ENCODE measurements at regions not wholly inside any gene's neighbourhood (a gene's known extent, or its start where the extent isn't known, plus 50 kb on each side); places are given as distances from the start of the nearest gene placed in this dataset.
"Not testable (repeated sequence)": the region's sequence is repeated elsewhere in the genome, so short reads cannot be mapped to it uniquely, and the experiment has no call there.

- DNase-seq: not testable (repeated sequence)
These were observed 824.7 kb downstream of the LRRTM4 start for GRCh38 chr2:76697439-76697838.

- DNase-seq: no peak
These were observed 829.3 kb downstream of the LRRTM4 start for GRCh38 chr2:76692908-76693307.

DNA sequence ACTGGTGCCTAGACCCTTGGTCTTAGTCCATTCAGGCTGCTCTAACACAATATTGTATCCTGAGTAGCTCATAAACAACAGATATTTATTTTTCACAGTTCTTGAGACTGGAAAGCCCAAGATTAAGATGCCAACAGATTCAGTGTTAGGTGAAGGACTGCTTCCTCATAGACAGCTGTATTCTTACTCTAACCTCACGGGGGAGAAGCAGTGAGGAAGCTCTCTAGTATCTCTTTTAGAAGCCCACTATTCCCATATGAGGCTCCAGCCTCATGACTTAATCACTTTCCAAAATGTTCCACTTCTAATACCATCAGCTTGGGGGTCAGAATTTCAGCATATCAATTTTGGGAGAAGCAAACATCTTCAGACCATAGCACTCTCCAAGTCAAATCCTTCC lies 833.4 kb downstream of the LRRTM4 start:
- no peak for DNase-seq

GRCh38 chr2:76687923-76688322 lies 834.3 kb downstream of the LRRTM4 start:
- DNase-seq: no peak

GRCh38 chr2:76684756-76685155 lies 837.4 kb downstream of the LRRTM4 start:
- DNase-seq: peak; percentile 67

GRCh38 chr2:76679025-76679396 lies 843.2 kb downstream of the LRRTM4 start:
- DNase-seq: no peak

DNA sequence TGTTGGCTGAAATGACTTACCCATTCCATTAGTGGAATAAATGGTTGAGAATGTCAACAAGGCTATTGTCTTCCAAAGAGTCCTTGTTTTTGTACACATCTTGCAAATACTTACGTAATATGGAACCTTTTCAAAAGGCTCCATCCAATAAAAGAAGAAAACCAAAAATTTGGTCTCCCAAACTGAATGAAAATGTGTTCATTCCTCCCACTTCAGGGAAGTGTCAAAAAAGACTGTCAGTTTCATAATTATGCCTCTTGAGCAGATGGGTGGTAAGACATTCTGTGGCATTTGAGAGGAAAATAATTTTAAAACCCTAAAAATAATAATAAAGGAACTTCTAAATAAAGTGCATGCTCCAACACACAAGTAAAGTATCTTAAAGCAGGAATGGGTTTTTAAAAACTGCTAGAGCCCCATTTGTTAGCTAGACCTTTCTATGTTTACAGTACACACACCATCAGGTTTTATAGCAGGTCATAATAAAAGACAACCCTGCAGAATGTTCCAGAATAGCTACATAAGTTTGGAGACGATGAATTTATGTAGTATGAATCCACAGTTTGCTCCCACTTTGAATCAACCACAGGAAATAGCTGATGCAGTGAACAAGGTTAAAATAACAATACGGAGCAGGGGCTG lies 843.7 kb downstream of the LRRTM4 start:
- DNase-seq: no peak

GRCh38 chr2:76675212-76675611 lies 847.0 kb downstream of the LRRTM4 start:
- no peak for DNase-seq

- DNase-seq: no peak
These were observed 849.4 kb downstream of the LRRTM4 start for GRCh38 chr2:76672798-76673197.

GRCh38 chr2:76669966-76670465 lies 852.2 kb downstream of the LRRTM4 start:
- no peak for DNase-seq

- DNase-seq: no peak
These were observed 853.9 kb downstream of the LRRTM4 start for GRCh38 chr2:76668279-76668678.

DNA sequence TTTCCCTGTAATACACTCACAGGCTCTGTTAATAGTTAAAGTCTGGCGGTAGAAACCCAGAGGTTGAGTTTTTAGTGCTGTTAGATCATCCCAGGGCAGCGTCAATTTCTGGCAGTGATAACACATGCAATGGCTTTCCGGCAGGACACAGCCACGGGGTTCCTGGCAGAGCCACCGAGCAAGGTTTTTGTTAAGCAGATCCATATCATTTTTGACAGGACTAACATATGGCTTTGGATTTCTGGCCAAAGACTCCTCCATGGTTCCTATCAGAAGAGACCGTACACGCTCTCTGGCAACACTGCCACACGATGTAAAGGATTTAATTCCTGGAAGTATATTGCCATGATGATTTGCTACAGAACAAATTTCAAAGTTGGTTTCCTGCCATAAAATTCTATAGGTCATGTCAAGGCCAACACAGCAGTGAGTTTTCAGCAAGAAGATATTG lies 854.3 kb downstream of the LRRTM4 start:
- DNase-seq: peak; percentile 84

GRCh38 chr2:76642129-76642528 lies 880.0 kb downstream of the LRRTM4 start:
- no peak for DNase-seq

DNA sequence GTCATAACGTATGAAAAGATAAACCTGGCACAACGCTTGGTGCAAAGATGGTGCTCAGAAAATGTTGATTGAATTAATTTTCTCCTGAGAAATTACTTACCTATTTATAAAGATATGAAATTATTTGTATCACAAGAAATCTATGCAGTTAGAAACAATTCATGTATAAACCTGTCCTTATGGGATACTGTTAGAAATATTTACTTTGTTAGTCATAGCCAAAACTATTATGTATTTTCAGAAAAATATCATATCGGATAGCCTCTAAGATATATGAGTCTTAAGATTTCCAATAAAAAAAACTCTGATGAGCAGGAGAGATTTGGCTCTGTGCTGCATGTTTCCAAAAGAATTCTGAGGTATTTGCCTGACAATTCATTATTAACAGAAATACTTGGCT lies 880.7 kb downstream of the LRRTM4 start:
- DNase-seq: no peak

DNA sequence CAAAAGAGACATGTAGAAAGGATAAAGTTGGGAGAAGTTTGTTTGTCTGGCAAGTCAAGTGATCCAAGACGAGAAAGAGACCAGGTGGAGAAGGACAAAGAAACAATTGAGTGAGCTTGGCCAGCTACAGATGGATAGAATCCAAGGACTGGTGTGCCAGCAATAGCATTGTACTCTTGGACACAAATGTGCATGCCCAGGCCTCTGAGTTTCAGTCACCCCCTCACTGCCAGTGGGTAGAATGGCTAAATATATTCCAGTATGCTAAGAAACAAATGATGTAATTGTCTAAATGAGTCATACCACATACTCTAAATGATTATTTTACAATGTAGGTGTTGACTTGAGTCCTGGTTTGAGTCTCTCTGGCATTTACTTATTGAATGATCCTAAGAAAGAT lies 881.3 kb downstream of the LRRTM4 start:
- DNase-seq: peak; percentile 38

GRCh38 chr2:76639171-76639680 lies 883.0 kb downstream of the LRRTM4 start:
- no peak for DNase-seq

DNA sequence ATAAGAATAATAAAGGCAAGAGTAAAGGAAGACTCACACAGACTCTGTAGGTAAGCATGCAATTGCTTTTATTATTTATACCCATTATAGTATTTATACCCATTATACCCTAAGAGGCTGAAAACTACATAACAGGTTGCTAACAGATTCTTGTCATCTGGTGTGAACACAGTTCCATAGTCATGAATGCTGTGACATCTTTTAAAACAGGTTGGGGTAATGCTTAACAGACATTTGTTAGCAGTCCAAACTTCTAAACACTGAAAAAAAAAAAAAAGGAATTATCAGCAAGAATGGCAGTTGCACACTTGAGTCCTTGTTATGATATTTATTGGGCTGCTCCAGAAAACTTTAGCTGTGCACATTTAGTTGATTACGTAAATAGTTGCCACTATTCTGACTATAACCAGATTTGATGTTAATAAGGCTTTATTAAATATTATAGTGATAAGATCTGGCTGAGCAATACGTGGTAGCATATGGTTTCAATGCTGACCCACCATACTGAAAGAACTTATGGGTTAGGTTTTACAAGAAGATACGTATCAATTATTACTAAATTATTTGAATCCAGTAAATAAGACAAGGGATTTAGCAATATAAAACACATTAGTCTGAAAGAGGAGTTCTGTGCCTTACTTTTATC lies 888.8 kb downstream of the LRRTM4 start:
- no peak for DNase-seq

DNA sequence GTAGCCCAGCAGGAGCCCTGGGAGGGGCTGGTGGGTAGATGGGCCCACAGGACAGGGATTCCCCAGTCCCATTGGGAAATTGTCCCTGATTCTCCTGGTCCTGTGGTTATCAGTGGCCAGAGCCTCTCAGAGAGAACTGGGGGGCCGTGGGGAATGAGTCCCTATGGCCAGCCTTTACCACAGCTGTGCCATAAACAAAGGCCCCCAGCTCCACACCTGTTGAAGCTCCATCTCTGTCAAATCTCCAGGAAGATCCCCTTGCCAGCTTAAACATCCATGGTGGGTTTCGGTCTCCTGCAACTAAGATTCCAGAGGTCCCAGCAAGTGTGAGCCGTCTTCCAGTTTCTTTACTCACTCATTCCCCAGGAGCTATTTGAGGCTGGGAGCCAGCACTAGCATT lies 897.1 kb downstream of the LRRTM4 start:
- no peak for DNase-seq

- peak; percentile 0 for DNase-seq
These were observed 902.6 kb upstream of the GCFC2 start for GRCh38 chr2:76613330-76613729.

DNA sequence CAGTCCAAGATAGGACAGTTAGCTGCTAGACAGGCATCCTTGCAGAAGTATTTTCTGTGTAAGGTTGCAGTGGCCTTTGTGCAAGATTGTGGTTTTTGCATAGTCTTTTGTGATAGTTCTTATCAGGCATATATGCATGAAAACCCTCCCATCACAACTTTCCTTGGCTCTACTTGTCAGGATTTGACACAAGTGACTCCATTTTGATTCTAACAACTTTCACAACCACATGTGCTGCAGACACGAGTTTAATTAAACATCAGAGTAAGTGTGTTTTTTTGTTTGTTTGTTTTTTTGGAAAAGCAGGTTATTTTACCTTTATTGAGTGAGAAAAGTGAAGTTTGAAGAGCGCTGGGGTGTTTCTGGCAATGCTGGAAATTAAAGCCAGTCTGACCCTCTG lies 902.0 kb upstream of the GCFC2 start:
- DNase-seq: no peak

GRCh38 chr2:76610451-76610850 lies 899.7 kb upstream of the GCFC2 start:
- no peak for DNase-seq

GRCh38 chr2:76599732-76600368 lies 889.1 kb upstream of the GCFC2 start:
- peak; percentile 93 for DNase-seq

DNA sequence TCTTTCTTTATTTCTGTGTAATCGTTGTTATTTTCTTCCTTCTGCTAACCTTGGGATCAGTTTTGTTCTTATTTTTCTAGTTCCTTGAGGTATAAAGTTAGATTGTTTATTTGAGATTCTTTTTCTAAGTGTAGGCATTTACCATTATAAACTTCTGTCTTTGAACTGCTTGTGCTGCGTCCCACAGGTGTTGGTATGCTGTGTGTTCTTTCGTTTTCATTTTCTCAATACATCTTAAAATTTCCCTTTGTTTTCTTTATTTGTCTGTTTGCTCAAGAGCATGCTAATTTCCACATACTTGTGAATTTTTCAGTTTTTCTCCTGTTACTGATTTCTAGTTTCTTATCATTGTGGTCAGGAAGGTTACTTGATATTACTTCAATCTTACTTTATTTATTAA lies 873.8 kb upstream of the GCFC2 start:
- no peak for DNase-seq
